ENCODE measurements at regions not wholly inside any gene's neighbourhood (a gene's known extent, or its start where the extent isn't known, plus 50 kb on each side); places are given as distances from the start of the nearest gene placed in this dataset.
A peak's percentile ranks its signal among the peaks of the same experiment; 100 is the strongest.

- Histone ChIP-seq H3K4me3 (no peak overlapping the region), H3K27ac (ENCODE audit: extremely low read depth, low read depth, low read length) (no peak overlapping the region), H3K27me3 (ENCODE audit: control insufficient read depth in 2 of 2, insufficient read depth in 2 of 2, low read length in 2 of 2) (no peaks in the 10 kb centered on the region), H3K4me1 (replicated peaks in 1 of 2; ENCODE audit: control insufficient read depth in 2 of 2, insufficient read depth in 2 of 2, low read length in 2 of 2) (peaks cover 6 to 33% of the 10 kb centered on the region in 2 experiments; a peak in 3 of 5 replicates), H3K36me3 (ENCODE audit: control insufficient read depth, insufficient read depth, low read length) (no peaks in the 10 kb centered on the region), H3K9ac (ENCODE audit: insufficient read depth in 1 of 2, low read depth in 2 of 2, low read length in 2 of 2) (no peak overlapping the region), H4K20me1 (replicated peaks; ENCODE audit: control insufficient read depth, insufficient read depth, low read length) (no peaks in the 10 kb centered on the region), H3K79me2 (ENCODE audit: control insufficient read depth, insufficient read depth, low read length) (no peaks in the 10 kb centered on the region), H3K9me3 (replicated peaks; ENCODE audit: control insufficient read depth, insufficient read depth, low read depth, low read length) (no peaks in the 10 kb centered on the region), H3K9me1 (ENCODE audit: control insufficient read depth, insufficient read depth, low read length) (no peaks in the 10 kb centered on the region), H3K4me2 (ENCODE audit: insufficient read depth, low read length) (no peak overlapping the region), H2AFZ (ENCODE audit: low read depth, low read length) (no peak overlapping the region)
- 44% methylated on average over 6 of the region's 6 CpGs for WGBS (ENCODE audit: insufficient coverage, low coverage, missing lambda C conversion rate)
- TF ChIP-seq ZBTB17 (CRISPR knock-in tag; IDR thresholded peaks at IDR 0.05) (peak; percentile 68; the same call in 1 of the 2 replicates), ZNF277 (CRISPR knock-in tag; IDR thresholded peaks at IDR 0.05; ENCODE audit: borderline replicate concordance) (no peak)
- DNase-seq (ENCODE audit: extremely low read depth in 1 of 4, low spot score in 3 of 4) (no peak), FAIRE-seq (no peak), ATAC-seq (no peak)
- ChIA-PET CTCF (ENCODE audit: low intra/inter-chr PET ratio) (no interaction called here), POLR2A (interaction anchor here (0.6 to 1.1 kb wide), 3 partner anchors 28 to 179 kb away, joined by 3 to 4 read pairs (median 3); no protein-coding TSS in a partner anchor)
- in situ Hi-C loops (cut with MboI), result no loop called here
- intact Hi-C loops (cut with micrococcal nuclease), result no loop called here
- BruUV-seq (replicated peaks), result no TSS peak
Measured at GRCh38 chr20:50272724-50273446, 82.3 kb downstream of the CEBPB start.

Measured in K562 (cell line).